ENCODE measurements at regions not wholly inside any gene's neighbourhood (a gene's known extent, or its start where the extent isn't known, plus 50 kb on each side); places are given as distances from the start of the nearest gene placed in this dataset.

- no peak for TF ChIP-seq EZH2 (IDR thresholded peaks at IDR 0.05; ENCODE audit: insufficient read depth, poor library complexity, severe bottlenecking)
- no peak for TF ChIP-seq EZH2phosphoT487 (IDR thresholded peaks at IDR 0.05; ENCODE audit: insufficient read depth, low read depth)
Observed at GRCh38 chr3:146739203-146739671, 134.1 kb upstream of the PLSCR5 start.
